ENCODE measurements at regions not wholly inside any gene's neighbourhood (a gene's known extent, or its start where the extent isn't known, plus 50 kb on each side); places are given as distances from the start of the nearest gene placed in this dataset.

GRCh38 chr11:11789735-11790369 is 51.9 kb upstream of the USP47 start:
- DNase-seq (ENCODE audit: low read depth), result no peak

GRCh38 chr11:11788063-11788710 is 53.6 kb upstream of the USP47 start:
- no peak for DNase-seq (ENCODE audit: low read depth)

- DNase-seq (ENCODE audit: low read depth), result peak; percentile 18
Measured at GRCh38 chr11:11787305-11788062, 54.3 kb upstream of the USP47 start.

GRCh38 chr11:11786771-11787170 is 55.0 kb upstream of the USP47 start:
- DNase-seq (ENCODE audit: low read depth), result no peak

- no peak for DNase-seq (ENCODE audit: low read depth)
Measured at GRCh38 chr11:11786234-11786633, 55.5 kb upstream of the USP47 start.

- DNase-seq (ENCODE audit: low read depth), result no peak
Measured at GRCh38 chr11:11782532-11783110, 59.2 kb upstream of the USP47 start.

- no peak for DNase-seq (ENCODE audit: low read depth)
Measured at GRCh38 chr11:11780858-11781257, 60.9 kb upstream of the USP47 start.

- no peak for DNase-seq (ENCODE audit: low read depth)
Measured at GRCh38 chr11:11779975-11780374, 61.8 kb upstream of the USP47 start.

GRCh38 chr11:11777897-11778296 is 63.9 kb upstream of the USP47 start:
- DNase-seq (ENCODE audit: low read depth), result no peak

GRCh38 chr11:11776714-11777113 is 65.1 kb upstream of the USP47 start:
- no peak for DNase-seq (ENCODE audit: low read depth)

GRCh38 chr11:11774928-11775327 is 66.8 kb upstream of the USP47 start:
- DNase-seq (ENCODE audit: low read depth), result no peak

GRCh38 chr11:11772865-11773515 is 68.8 kb upstream of the USP47 start:
- DNase-seq (ENCODE audit: low read depth), result no peak

- DNase-seq (ENCODE audit: low read depth), result no peak
Measured at GRCh38 chr11:11770921-11771486, 70.8 kb upstream of the USP47 start.

GRCh38 chr11:11770296-11770695 is 71.5 kb upstream of the USP47 start:
- DNase-seq (ENCODE audit: low read depth), result no peak

- no peak for DNase-seq (ENCODE audit: low read depth)
Measured at GRCh38 chr11:11769782-11770181, 72.0 kb upstream of the USP47 start.

- no peak for DNase-seq (ENCODE audit: low read depth)
Measured at GRCh38 chr11:11769362-11769761, 72.4 kb upstream of the USP47 start.

- no peak for DNase-seq (ENCODE audit: low read depth)
Measured at GRCh38 chr11:11764423-11764803, 77.4 kb upstream of the USP47 start.

GRCh38 chr11:11763796-11764422 is 77.9 kb upstream of the USP47 start:
- DNase-seq (ENCODE audit: low read depth), result no peak

- DNase-seq (ENCODE audit: low read depth), result no peak
Measured at GRCh38 chr11:11760838-11761237, 80.9 kb upstream of the USP47 start.

GRCh38 chr11:11758603-11759196 is 83.1 kb upstream of the USP47 start:
- no peak for DNase-seq (ENCODE audit: low read depth)

- no peak for DNase-seq (ENCODE audit: low read depth)
Measured at GRCh38 chr11:11757909-11758308, 83.9 kb upstream of the USP47 start.

Measured in non-pigmented ciliary epithelial cell (primary cell).